ENCODE measurements at regions not wholly inside any gene's neighbourhood (a gene's known extent, or its start where the extent isn't known, plus 50 kb on each side); places are given as distances from the start of the nearest gene placed in this dataset.

GRCh38 chr1:5748286-5749225, 243.7 kb downstream of the NPHP4 start:
- TF ChIP-seq EZH2 (IDR thresholded peaks at IDR 0.05), result no peak
- no peak for TF ChIP-seq CTCF (IDR thresholded peaks at IDR 0.05)
- no peak for TF ChIP-seq EZH2phosphoT487 (IDR thresholded peaks at IDR 0.05)
- Histone ChIP-seq H3K9ac (no peak overlapping the region), H3K27ac (no peak overlapping the region), H2AFZ (replicated peaks) (no peak overlapping the region), H4K20me1 (ENCODE audit: low read depth) (no peaks in the 10 kb centered on the region), H3K36me3 (no peaks in the 10 kb centered on the region), H3F3A (ENCODE audit: low read depth) (no peaks in the 10 kb centered on the region), H3K9me3 (ENCODE audit: low read depth) (no peaks in the 10 kb centered on the region), H3K27me3 (no peaks in the 10 kb centered on the region), H3K4me3 (no peak overlapping the region), H3K4me2 (no peak overlapping the region), H3K79me2 (ENCODE audit: low read depth) (no peaks in the 10 kb centered on the region), H3K4me1 (peaks cover 14% of the 10 kb centered on the region)
- no peaks in the 10 kb centered on the region for H3K36me3 Mint-ChIP-seq
- no peak overlapping the region for H3K4me3 Mint-ChIP-seq
- DNase-seq (ENCODE audit: low spot score), result no peak
- H3K4me1 Mint-ChIP-seq, result peaks cover 60% of the 10 kb centered on the region
- no peaks in the 10 kb centered on the region for H3K9me3 Mint-ChIP-seq
- H3K27me3 Mint-ChIP-seq (ENCODE audit: insufficient read depth, low read depth), result peaks cover 8% of the 10 kb centered on the region
- H3K27ac Mint-ChIP-seq, result peak overlapping the region; percentile 68

- H3K9me3 ChIP-seq (ENCODE audit: low read depth), result no peaks in the 10 kb centered on the region
- no peaks in the 10 kb centered on the region for H4K20me1 ChIP-seq (ENCODE audit: low read depth)
- H3K27me3 ChIP-seq, result no peaks in the 10 kb centered on the region
- DNase-seq (ENCODE audit: low spot score), result no peak
- Mint-ChIP-seq H3K27ac (peak overlapping the region; percentile 68), H3K36me3 (no peaks in the 10 kb centered on the region), H3K4me1 (peaks cover 55% of the 10 kb centered on the region), H3K27me3 (ENCODE audit: insufficient read depth, low read depth) (peaks cover 9% of the 10 kb centered on the region), H3K9me3 (peaks cover under 1% of the 10 kb centered on the region), H3K4me3 (no peak overlapping the region)
- H3K27ac ChIP-seq, result no peak overlapping the region
- no peak overlapping the region for H2AFZ ChIP-seq (replicated peaks)
- no peak overlapping the region for H3K4me2 ChIP-seq
- no peaks in the 10 kb centered on the region for H3K36me3 ChIP-seq
- H3K79me2 ChIP-seq (ENCODE audit: low read depth), result no peaks in the 10 kb centered on the region
- no peak overlapping the region for H3K9ac ChIP-seq
- no peak overlapping the region for H3K4me3 ChIP-seq
- peaks cover 14% of the 10 kb centered on the region for H3K4me1 ChIP-seq
- H3F3A ChIP-seq (ENCODE audit: low read depth), result no peaks in the 10 kb centered on the region
- TF ChIP-seq CTCF (IDR thresholded peaks at IDR 0.05), result no peak
- TF ChIP-seq EZH2 (IDR thresholded peaks at IDR 0.05), result no peak
- TF ChIP-seq EZH2phosphoT487 (IDR thresholded peaks at IDR 0.05), result no peak
Observed at GRCh38 chr1:5747426-5748285, 244.6 kb downstream of the NPHP4 start.

- no peaks in the 10 kb centered on the region for H3K36me3 ChIP-seq
- Mint-ChIP-seq H3K4me1 (peaks cover 50% of the 10 kb centered on the region), H3K36me3 (peaks cover 2% of the 10 kb centered on the region), H3K27ac (no peak overlapping the region), H3K4me3 (no peak overlapping the region), H3K27me3 (ENCODE audit: insufficient read depth, low read depth) (peaks cover 14% of the 10 kb centered on the region), H3K9me3 (peaks cover 4% of the 10 kb centered on the region)
- H3K79me2 ChIP-seq (ENCODE audit: low read depth), result no peaks in the 10 kb centered on the region
- no peaks in the 10 kb centered on the region for H4K20me1 ChIP-seq (ENCODE audit: low read depth)
- DNase-seq (ENCODE audit: low spot score), result no peak
- H3K4me3 ChIP-seq, result no peak overlapping the region
- H3K27me3 ChIP-seq, result no peaks in the 10 kb centered on the region
- no peak overlapping the region for H3K27ac ChIP-seq
- no peaks in the 10 kb centered on the region for H3K9me3 ChIP-seq (ENCODE audit: low read depth)
- H3K4me2 ChIP-seq, result no peak overlapping the region
- peaks cover 5% of the 10 kb centered on the region for H3K4me1 ChIP-seq
- TF ChIP-seq CTCF (IDR thresholded peaks at IDR 0.05), result no peak
- no peak for TF ChIP-seq EZH2phosphoT487 (IDR thresholded peaks at IDR 0.05)
- no peak for TF ChIP-seq EZH2 (IDR thresholded peaks at IDR 0.05)
- no peak overlapping the region for H3K9ac ChIP-seq
- no peak overlapping the region for H2AFZ ChIP-seq (replicated peaks)
- no peaks in the 10 kb centered on the region for H3F3A ChIP-seq (ENCODE audit: low read depth)
Observed at GRCh38 chr1:5746611-5747425, 245.4 kb downstream of the NPHP4 start.

All from neural progenitor cell (in vitro differentiated cells).